GM21717 (cell line): ENCODE measurements at regions not wholly inside any gene's neighbourhood (a gene's known extent, or its start where the extent isn't known, plus 50 kb on each side); places are given as distances from the start of the nearest gene placed in this dataset.

Source experiments
- ATAC-seq: cut with Tn5 transposase; IDR thresholded peaks from one replicate; pipeline ENCODE4 v1.9.1; 2021; ENCODE audit warnings: mild to moderate bottlenecking, moderate library complexity; ENCODE audit not compliant: unreplicated experiment

GRCh38 chr14:36035675-36036074, 140.8 kb downstream of the PTCSC3 start:
- ATAC-seq: no peak

GRCh38 chr14:36028665-36029064, 147.9 kb downstream of the PTCSC3 start:
- no peak for ATAC-seq

- ATAC-seq: no peak
Observed at GRCh38 chr14:36028218-36028617, 148.3 kb downstream of the PTCSC3 start.

- ATAC-seq: no peak
Observed at GRCh38 chr14:36027354-36027753, 149.2 kb downstream of the PTCSC3 start.

- ATAC-seq: no peak
Observed at GRCh38 chr14:36022765-36023410, 153.6 kb downstream of the PTCSC3 start.

- no peak for ATAC-seq
Observed at GRCh38 chr14:36021591-36022320, 154.8 kb downstream of the PTCSC3 start.

GRCh38 chr14:36021030-36021422, 155.5 kb downstream of the PTCSC3 start:
- ATAC-seq: no peak

GRCh38 chr14:36020120-36021029, 156.1 kb downstream of the PTCSC3 start:
- ATAC-seq: no peak

GRCh38 chr14:36019126-36019525, 157.4 kb downstream of the PTCSC3 start:
- no peak for ATAC-seq

- no peak for ATAC-seq
Observed at GRCh38 chr14:36014236-36014635, 162.3 kb downstream of the PTCSC3 start.

- ATAC-seq: no peak
Observed at GRCh38 chr14:36013483-36013882, 163.0 kb downstream of the PTCSC3 start.

GRCh38 chr14:36012621-36013020, 163.9 kb downstream of the PTCSC3 start:
- ATAC-seq: no peak

- no peak for ATAC-seq
Observed at GRCh38 chr14:36009643-36010042, 166.9 kb downstream of the PTCSC3 start.

GRCh38 chr14:36006623-36007022, 169.9 kb downstream of the PTCSC3 start:
- ATAC-seq: no peak

GRCh38 chr14:36005670-36006069, 170.9 kb downstream of the PTCSC3 start:
- ATAC-seq: no peak

GRCh38 chr14:36001936-36002335, 174.6 kb downstream of the PTCSC3 start:
- no peak for ATAC-seq

GRCh38 chr14:35999294-35999693, 173.2 kb downstream of the BRMS1L start:
- no peak for ATAC-seq

GRCh38 chr14:35998303-35998702, 172.2 kb downstream of the BRMS1L start:
- no peak for ATAC-seq

- no peak for ATAC-seq
Observed at GRCh38 chr14:35993684-35993960, 167.5 kb downstream of the BRMS1L start.

GRCh38 chr14:35992816-35993683, 166.9 kb downstream of the BRMS1L start:
- no peak for ATAC-seq

- no peak for ATAC-seq
Observed at GRCh38 chr14:35991356-35991755, 165.2 kb downstream of the BRMS1L start.
